ENCODE measurements at regions not wholly inside any gene's neighbourhood (a gene's known extent, or its start where the extent isn't known, plus 50 kb on each side); places are given as distances from the start of the nearest gene placed in this dataset.
"Not testable (repeated sequence)": the region's sequence is repeated elsewhere in the genome, so short reads cannot be mapped to it uniquely, and the experiment has no call there.

GRCh38 chr6:113755449-113756289, 101.5 kb upstream of the MARCKS start:
- no peak for DNase-seq

GRCh38 chr6:113756290-113756665, 100.9 kb upstream of the MARCKS start:
- DNase-seq, result no peak

GRCh38 chr6:113758214-113758613, 98.9 kb upstream of the MARCKS start:
- no peak for DNase-seq

- no peak for DNase-seq
Observed at GRCh38 chr6:113758826-113759574, 98.1 kb upstream of the MARCKS start.

GRCh38 chr6:113762641-113763040, 94.5 kb upstream of the MARCKS start:
- no peak for DNase-seq

GRCh38 chr6:113763311-113763766, 93.8 kb upstream of the MARCKS start:
- no peak for DNase-seq

GRCh38 chr6:113763876-113764275, 93.3 kb upstream of the MARCKS start:
- no peak for DNase-seq

GRCh38 chr6:113765909-113766308, 91.2 kb upstream of the MARCKS start:
- DNase-seq, result no peak

- no peak for DNase-seq
Observed at GRCh38 chr6:113767985-113768384, 89.2 kb upstream of the MARCKS start.

GRCh38 chr6:113772961-113773360, 84.2 kb upstream of the MARCKS start:
- no peak for DNase-seq

- no peak for DNase-seq
Observed at GRCh38 chr6:113774127-113774825, 82.9 kb upstream of the MARCKS start.

- no peak for DNase-seq
Observed at GRCh38 chr6:113776998-113777397, 80.1 kb upstream of the MARCKS start.

GRCh38 chr6:113777601-113778000, 79.5 kb upstream of the MARCKS start:
- no peak for DNase-seq

- DNase-seq, result no peak
Observed at GRCh38 chr6:113779656-113780055, 77.5 kb upstream of the MARCKS start.

- no peak for DNase-seq
Observed at GRCh38 chr6:113782636-113783035, 74.5 kb upstream of the MARCKS start.

- DNase-seq, result no peak
Observed at GRCh38 chr6:113786168-113786567, 71.0 kb upstream of the MARCKS start.

GRCh38 chr6:113788586-113788985, 68.6 kb upstream of the MARCKS start:
- no peak for DNase-seq

GRCh38 chr6:113791225-113791624, 65.9 kb upstream of the MARCKS start:
- DNase-seq, result not testable (repeated sequence)

- DNase-seq, result not testable (repeated sequence)
Observed at GRCh38 chr6:113795371-113795770, 61.8 kb upstream of the MARCKS start.

GRCh38 chr6:113796038-113796437, 61.1 kb upstream of the MARCKS start:
- no peak for DNase-seq

GRCh38 chr6:113802779-113803178, 54.4 kb upstream of the MARCKS start:
- no peak for DNase-seq

- DNase-seq, result no peak
Observed at GRCh38 chr6:113805173-113805790, 51.9 kb upstream of the MARCKS start.

Measured in activated T-cell treated with anti-CD3 and anti-CD28 coated beads for 4 hours (primary cell).